KMS-11 (cell line): ENCODE measurements at regions not wholly inside any gene's neighbourhood (a gene's known extent, or its start where the extent isn't known, plus 50 kb on each side); places are given as distances from the start of the nearest gene placed in this dataset.

ENCODE experiments used
- H2AFZ ChIP-seq: fragments of 200-600 bp; sonication (generic); 2 replicates; pipeline ENCODE4 v1.6.1; 2016; ENCODE audit warnings: antibody characterized with exemption, mixed run types, low read depth
- H3K27ac ChIP-seq: fragments of 200-600 bp; sonication (generic); 2 replicates; pipeline ENCODE4 v1.6.1; 2016; ENCODE audit warnings: mild to moderate bottlenecking, mixed run types
- H3K27me3 ChIP-seq: fragments of 200-600 bp; sonication (generic); 2 replicates; pipeline ENCODE4 v1.6.1; 2017; ENCODE audit warnings: mild to moderate bottlenecking, low read depth, mixed run types, moderate library complexity; ENCODE audit not compliant: insufficient read depth
- H3K36me3 ChIP-seq: fragments of 200-600 bp; sonication (generic); 2 replicates; pipeline ENCODE4 v1.6.1; 2017; ENCODE audit warnings: mild to moderate bottlenecking, mixed run types; ENCODE audit not compliant: insufficient read depth
- H3K4me1 ChIP-seq: fragments of 200-600 bp; sonication (generic); 2 replicates; pipeline ENCODE4 v1.6.1; 2016; ENCODE audit warnings: mild to moderate bottlenecking, low read depth, mixed run types; ENCODE audit not compliant: poor library complexity, severe bottlenecking
- H3K4me2 ChIP-seq: fragments of 200-600 bp; sonication (generic); 2 replicates; pipeline ENCODE4 v1.7.0; 2016; ENCODE audit warnings: mild to moderate bottlenecking, mixed run types
- H3K4me3 ChIP-seq: fragments of 200-600 bp; sonication (generic); IDR thresholded peaks from 2 replicates; pipeline ENCODE4 v1.6.1; 2017; ENCODE audit warnings: low read depth, low read length, mixed read lengths; ENCODE audit not compliant: insufficient read depth
- H3K79me2 ChIP-seq: fragments of 200-600 bp; sonication (generic); 2 replicates; pipeline ENCODE4 v1.6.1; 2016; ENCODE audit warnings: low read depth, mixed run types; ENCODE audit not compliant: insufficient read depth
- H3K9ac ChIP-seq: fragments of 200-600 bp; sonication (generic); 2 replicates; pipeline ENCODE4 v1.6.1; 2016; ENCODE audit warnings: mild to moderate bottlenecking, mixed run types
- H4K20me1 ChIP-seq: fragments of 200-600 bp; sonication (generic); 2 replicates; pipeline ENCODE4 v1.6.1; 2016; ENCODE audit warnings: mild to moderate bottlenecking, mixed run types; ENCODE audit not compliant: insufficient read depth
- CTCF ChIP-seq: fragments of 200-600 bp; sonication (generic); conservative IDR thresholded peaks from 2 replicates; pipeline ENCODE4 v1.6.1; 2017; ENCODE audit warnings: low read depth, mild to moderate bottlenecking, antibody characterized with exemption, low read length, moderate library complexity, mixed read lengths

GRCh38 chr2:2825062-2825461, 494.0 kb upstream of the MYT1L start:
- TF ChIP-seq CTCF = no peak
- Histone ChIP-seq H4K20me1 (no peaks in the 10 kb centered on the region), H3K9ac (no peak overlapping the region), H3K4me2 (no peak overlapping the region), H3K36me3 (no peaks in the 10 kb centered on the region), H3K4me3 (no peak overlapping the region), H3K4me1 (no peaks in the 10 kb centered on the region), H3K79me2 (no peaks in the 10 kb centered on the region), H2AFZ (no peak overlapping the region), H3K27me3 (no peaks in the 10 kb centered on the region), H3K27ac (no peak overlapping the region)

- no peak for TF ChIP-seq CTCF
Observed at GRCh38 chr2:2824588-2824987, 493.5 kb upstream of the MYT1L start.

GRCh38 chr2:2823061-2823753, 492.1 kb upstream of the MYT1L start:
- Histone ChIP-seq H2AFZ (no peak overlapping the region), H3K4me3 (no peak overlapping the region), H3K4me2 (no peak overlapping the region), H3K36me3 (no peaks in the 10 kb centered on the region), H3K4me1 (no peaks in the 10 kb centered on the region), H3K27me3 (no peaks in the 10 kb centered on the region), H3K27ac (no peak overlapping the region), H3K9ac (no peak overlapping the region), H3K79me2 (no peaks in the 10 kb centered on the region), H4K20me1 (no peaks in the 10 kb centered on the region)
- TF ChIP-seq CTCF = no peak

More at GRCh38 chr2:2824588-2824987, 493.5 kb upstream of the MYT1L start:
- H3K79me2 ChIP-seq = no peaks in the 10 kb centered on the region
- no peak overlapping the region for H3K4me2 ChIP-seq
- H3K27ac ChIP-seq = no peak overlapping the region
- H3K36me3 ChIP-seq = no peaks in the 10 kb centered on the region
- H3K27me3 ChIP-seq = no peaks in the 10 kb centered on the region
- no peak overlapping the region for H3K4me3 ChIP-seq
- H3K4me1 ChIP-seq = no peaks in the 10 kb centered on the region
- no peak overlapping the region for H2AFZ ChIP-seq
- no peaks in the 10 kb centered on the region for H4K20me1 ChIP-seq
- no peak overlapping the region for H3K9ac ChIP-seq

- no peak overlapping the region for H3K27ac ChIP-seq
- no peak for TF ChIP-seq CTCF
- no peaks in the 10 kb centered on the region for H3K36me3 ChIP-seq
Observed at GRCh38 chr2:2822143-2822542, 491.1 kb upstream of the MYT1L start.

More at GRCh38 chr2:2822143-2822542, 491.1 kb upstream of the MYT1L start:
- Histone ChIP-seq H3K27me3 (no peaks in the 10 kb centered on the region), H3K4me1 (no peaks in the 10 kb centered on the region), H3K4me2 (no peak overlapping the region), H3K9ac (no peak overlapping the region), H4K20me1 (no peaks in the 10 kb centered on the region), H3K79me2 (no peaks in the 10 kb centered on the region), H2AFZ (no peak overlapping the region), H3K4me3 (no peak overlapping the region)
